NOMO-1 treated with DMSO at 0.1 percent for 48 hours (cell line): ENCODE measurements at regions not wholly inside any gene's neighbourhood (a gene's known extent, or its start where the extent isn't known, plus 50 kb on each side); places are given as distances from the start of the nearest gene placed in this dataset.

Experiments
- DNase-seq: peaks from one replicate; lab custom pipeline; 2025; ENCODE audit not compliant: unreplicated experiment; lab: John Stamatoyannopoulos, UW

DNA sequence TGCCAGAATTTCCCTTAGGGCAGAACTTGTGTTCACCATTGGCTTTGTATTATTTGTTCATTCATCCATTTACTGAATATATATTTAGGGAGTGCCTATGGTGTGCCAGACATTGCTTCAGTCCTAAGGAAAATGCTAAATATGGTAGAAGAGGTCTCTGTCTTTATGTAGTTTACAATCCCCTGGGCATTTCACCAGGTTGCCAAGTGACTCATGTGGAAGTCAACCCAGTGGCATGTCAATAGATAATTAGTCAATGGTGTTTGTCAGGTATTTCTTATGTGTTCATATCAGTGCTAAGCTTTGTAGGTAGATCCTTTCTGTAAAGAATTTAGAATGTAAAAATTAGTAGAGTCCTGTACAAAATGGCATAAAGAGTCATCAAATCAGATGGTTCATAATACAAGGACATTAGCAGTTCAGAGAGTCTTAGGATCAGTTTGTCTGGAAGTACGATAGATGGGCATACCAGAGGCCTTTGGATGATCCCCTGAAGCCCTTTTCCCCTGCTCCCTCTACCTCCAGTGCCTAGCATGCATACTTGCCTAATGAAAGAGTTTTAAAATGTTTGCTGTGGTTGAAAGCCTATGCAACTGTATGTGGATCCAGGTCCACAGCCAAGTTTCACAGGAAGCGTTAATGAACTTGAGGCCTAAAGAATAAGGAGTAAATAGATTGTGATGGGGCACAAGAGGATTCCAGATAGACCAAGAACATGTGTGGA, 58.5 kb upstream of the SESN3 start:
- DNase-seq, result no peak

DNA sequence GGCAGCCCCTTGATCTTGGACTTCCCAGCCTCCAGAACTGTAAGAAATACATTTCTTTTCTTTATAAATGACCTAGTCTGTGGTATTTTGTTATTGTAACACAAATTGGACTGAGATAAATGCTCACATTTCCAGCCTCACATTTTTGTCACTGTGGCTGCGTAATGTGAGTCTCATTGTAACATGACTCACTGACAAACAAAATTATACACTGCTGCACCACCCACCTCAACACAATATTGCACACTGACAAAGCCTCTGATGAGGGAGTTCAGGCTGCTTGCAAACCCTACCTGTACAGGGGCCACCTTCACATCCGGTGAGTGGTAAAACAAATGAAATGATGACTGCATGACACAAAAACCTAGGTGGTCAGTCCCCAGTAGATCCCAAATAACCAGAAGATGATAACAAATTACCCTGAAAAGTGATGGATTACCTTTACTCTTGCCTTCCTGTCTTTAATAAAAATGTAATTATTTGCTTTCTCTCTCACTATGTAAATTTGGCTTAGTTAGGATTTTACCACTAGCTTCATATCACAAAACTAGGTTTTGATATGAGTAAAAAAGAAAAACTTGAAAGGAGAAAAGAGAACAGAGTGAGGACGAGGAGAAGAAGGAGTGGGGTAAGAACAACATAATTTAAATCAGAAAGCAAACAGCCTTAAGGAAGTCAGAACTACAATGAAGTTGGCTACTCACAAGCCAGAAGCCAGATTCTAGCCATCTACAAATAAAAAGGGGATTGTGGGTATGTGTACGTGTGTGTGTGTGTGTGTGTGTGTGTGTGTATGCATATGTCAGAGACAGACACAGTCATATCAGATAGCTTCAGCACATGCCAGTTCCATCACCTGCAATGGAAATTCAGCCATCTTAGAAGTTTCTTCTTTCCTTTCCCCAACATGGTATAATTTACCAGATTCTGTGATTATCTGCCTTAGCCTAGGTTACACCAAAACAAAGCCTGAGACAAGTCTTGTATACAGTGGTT, 53.4 kb upstream of the SESN3 start:
- DNase-seq, result no peak

DNA sequence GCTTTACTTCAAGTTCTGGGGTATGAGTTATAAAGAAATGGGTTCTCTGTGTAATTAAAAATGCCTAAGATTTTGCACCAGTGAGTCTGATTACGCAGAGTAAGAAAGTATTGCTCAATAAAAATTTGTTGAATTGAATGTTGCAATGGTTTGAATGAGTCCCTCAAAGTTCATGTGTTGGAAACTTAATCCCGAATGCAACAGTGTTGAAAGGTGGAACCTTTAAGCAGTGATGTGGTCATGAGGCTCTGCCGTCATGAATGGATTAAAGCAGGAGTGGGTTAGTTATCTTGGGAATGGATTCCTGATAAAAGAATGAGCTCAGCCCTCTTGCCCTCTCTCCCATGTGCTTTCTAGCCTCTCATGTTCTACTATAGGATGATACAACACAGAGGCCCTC, 52.6 kb upstream of the SESN3 start:
- DNase-seq, result peak; percentile 58

DNA sequence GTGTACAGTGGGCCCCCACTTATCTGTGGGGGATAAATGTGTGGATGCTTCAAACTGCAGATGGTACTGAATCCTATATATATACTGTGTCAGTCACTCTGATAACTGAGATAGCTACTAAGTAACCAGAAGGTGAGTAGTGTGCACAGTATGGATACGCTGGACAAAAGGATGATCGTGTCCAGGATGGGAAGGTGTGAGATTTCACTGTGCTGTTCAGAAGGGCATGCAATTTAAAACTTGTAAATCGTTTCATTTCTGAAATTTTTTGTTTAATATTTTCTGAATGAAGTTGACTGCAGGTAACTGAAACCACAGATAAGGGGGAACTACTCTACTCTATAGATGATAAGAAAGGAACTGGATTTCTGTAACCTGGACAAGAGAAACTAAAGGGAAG, 52.1 kb upstream of the SESN3 start:
- no peak for DNase-seq

DNA sequence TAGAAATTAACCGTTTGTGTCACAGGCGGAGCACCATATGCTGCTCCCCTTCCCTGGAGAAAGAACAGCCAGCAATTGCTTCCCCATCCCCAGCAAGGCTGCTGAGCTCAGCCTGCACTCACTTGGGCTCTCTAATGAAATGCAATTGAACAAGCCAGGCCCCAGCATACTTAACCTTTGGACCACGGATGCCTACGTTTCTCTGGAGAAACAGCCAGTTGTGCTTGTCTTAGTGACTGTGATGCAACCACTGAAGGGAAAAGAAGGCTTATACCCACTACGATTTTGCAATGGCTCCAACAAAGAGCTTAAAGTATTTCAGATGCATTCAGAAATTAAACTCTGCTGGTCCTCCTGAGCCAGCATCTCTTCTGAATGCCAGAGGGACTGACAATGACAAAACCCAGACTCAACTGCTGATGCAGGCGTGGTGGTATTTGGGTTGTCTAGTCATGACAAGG, 51.3 kb upstream of the SESN3 start:
- peak; percentile 87 for DNase-seq
